SK-N-SH treated with all-trans-retinoic acid at 6 μM for 48 hours (cell line): ENCODE measurements at regions not wholly inside any gene's neighbourhood (a gene's known extent, or its start where the extent isn't known, plus 50 kb on each side); places are given as distances from the start of the nearest gene placed in this dataset.

ENCODE experiments used
- ARNTL ChIP-seq: fragments of 450-650 bp; formaldehyde crosslinking; IDR thresholded peaks from 2 replicates; pipeline ENCODE4 v1.5.0; 2020; ENCODE audit warnings: low read depth, mild to moderate bottlenecking, moderate library complexity, borderline replicate concordance
- BACH2 ChIP-seq: fragments of 250-450 bp; sonication (Bioruptor Pico); IDR thresholded peaks from 2 replicates; pipeline ENCODE4 v1.9.0; 2021; ENCODE audit warnings: mild to moderate bottlenecking, borderline replicate concordance
- ESRRG ChIP-seq: fragments of 250-450 bp; sonication (Bioruptor Pico); IDR thresholded peaks from 2 replicates; pipeline ENCODE4 v1.6.1; 2021; ENCODE audit warnings: mild to moderate bottlenecking
- OSR1 ChIP-seq: fragments of 250-450 bp; sonication (Bioruptor Pico); IDR thresholded peaks from 2 replicates; pipeline ENCODE4 v1.8.0; 2022; ENCODE audit warnings: moderate library complexity, mild to moderate bottlenecking, inconsistent platforms
- PPARA ChIP-seq: fragments of 250-450 bp; sonication (Bioruptor Pico); IDR thresholded peaks from 2 replicates; pipeline ENCODE4 v1.5.0; 2020; ENCODE audit warnings: mild to moderate bottlenecking, borderline replicate concordance
- SNAI2 ChIP-seq: fragments of 250-450 bp; sonication (Bioruptor Pico); IDR thresholded peaks from 2 replicates; pipeline ENCODE4 v1.5.0; 2020; ENCODE audit warnings: mild to moderate bottlenecking, moderate library complexity
- TOX ChIP-seq: fragments of 250-450 bp; sonication (Bioruptor Pico); IDR thresholded peaks from 2 replicates; pipeline ENCODE4 v1.8.0; 2021; ENCODE audit warnings: mild to moderate bottlenecking, moderate library complexity, borderline replicate concordance
- ZFP30 ChIP-seq: fragments of 450-650 bp; formaldehyde crosslinking; IDR thresholded peaks from 2 replicates; pipeline ENCODE4 v1.5.0; 2022; ENCODE audit warnings: mild to moderate bottlenecking, moderate library complexity
- ZNF70 ChIP-seq: fragments of 450-650 bp; formaldehyde crosslinking; IDR thresholded peaks from 2 replicates; pipeline ENCODE4 v1.5.0; 2020; ENCODE audit warnings: mild to moderate bottlenecking, moderate library complexity
- ZNF8 ChIP-seq: fragments of 450-650 bp; formaldehyde crosslinking; IDR thresholded peaks from 2 replicates; pipeline ENCODE4 v1.5.0; 2020; ENCODE audit warnings: mild to moderate bottlenecking, moderate library complexity
- TF ChIP-seq, protein P1 (sequence below): fragments of 250-450 bp; sonication (Bioruptor Pico); IDR thresholded peaks from 2 replicates; pipeline ENCODE4 v1.5.1; 2021; ENCODE audit warnings: mild to moderate bottlenecking, moderate library complexity
- TF ChIP-seq, protein P2 (sequence below): fragments of 250-450 bp; sonication (Bioruptor Pico); IDR thresholded peaks from 2 replicates; pipeline ENCODE4 v1.8.0; 2020; ENCODE audit warnings: mild to moderate bottlenecking, moderate library complexity, borderline replicate concordance

DNA sequence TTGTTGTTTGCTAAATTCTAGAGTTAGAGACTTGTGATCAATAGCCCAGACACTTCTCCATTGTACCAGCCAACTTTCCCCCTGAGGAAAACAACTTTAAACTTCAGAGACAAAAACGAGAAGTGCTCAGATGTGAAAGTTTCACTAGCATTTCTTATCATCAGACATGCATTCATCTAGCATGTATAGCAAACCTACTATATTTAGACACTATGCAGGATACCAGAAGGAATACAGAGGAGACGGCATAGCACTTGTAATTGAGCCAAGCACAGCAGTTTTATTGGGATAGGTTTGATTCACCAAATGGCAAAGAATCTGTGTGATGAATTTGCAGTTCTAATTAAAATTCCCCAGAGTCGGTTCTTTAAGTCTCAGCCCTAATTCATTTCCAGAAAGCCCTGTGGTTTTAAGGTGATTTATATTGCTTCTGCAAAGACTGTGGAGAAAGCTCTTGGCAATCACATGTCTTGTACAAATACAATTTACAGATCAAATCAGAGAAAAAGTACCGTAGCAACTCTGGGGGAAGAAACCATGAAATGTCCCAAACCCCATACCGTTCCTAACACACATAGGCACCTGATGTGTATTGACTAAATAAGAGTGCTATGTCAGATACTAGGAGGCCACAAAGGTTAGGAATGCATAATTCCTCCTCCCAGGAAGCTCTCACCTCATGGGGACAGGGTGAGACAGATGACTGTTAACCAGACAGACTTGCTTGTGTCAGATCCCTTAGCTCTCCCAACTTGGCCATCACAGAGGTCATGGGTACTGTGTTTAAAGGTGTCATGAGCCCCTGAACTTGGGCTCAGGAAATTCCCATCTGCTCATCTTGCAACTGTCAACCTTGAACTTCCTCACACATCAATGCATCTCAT lies 69.6 kb upstream of the KRAS start:
- TF ChIP-seq, protein P1, sequence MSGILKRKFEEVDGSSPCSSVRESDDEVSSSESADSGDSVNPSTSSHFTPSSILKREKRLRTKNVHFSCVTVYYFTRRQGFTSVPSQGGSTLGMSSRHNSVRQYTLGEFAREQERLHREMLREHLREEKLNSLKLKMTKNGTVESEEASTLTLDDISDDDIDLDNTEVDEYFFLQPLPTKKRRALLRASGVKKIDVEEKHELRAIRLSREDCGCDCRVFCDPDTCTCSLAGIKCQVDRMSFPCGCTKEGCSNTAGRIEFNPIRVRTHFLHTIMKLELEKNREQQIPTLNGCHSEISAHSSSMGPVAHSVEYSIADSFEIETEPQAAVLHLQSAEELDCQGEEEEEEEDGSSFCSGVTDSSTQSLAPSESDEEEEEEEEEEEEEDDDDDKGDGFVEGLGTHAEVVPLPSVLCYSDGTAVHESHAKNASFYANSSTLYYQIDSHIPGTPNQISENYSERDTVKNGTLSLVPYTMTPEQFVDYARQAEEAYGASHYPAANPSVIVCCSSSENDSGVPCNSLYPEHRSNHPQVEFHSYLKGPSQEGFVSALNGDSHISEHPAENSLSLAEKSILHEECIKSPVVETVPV (CRISPR knock-in tag), result no peak
- TF ChIP-seq ESRRG (CRISPR knock-in tag) (no peak), BACH2 (CRISPR knock-in tag) (no peak), ZFP30 (CRISPR knock-in tag) (no peak), SNAI2 (no peak), TOX (CRISPR knock-in tag) (no peak), ZNF70 (CRISPR knock-in tag) (no peak), ZNF8 (CRISPR knock-in tag) (no peak), OSR1 (CRISPR knock-in tag) (no peak), ARNTL (no peak), PPARA (CRISPR knock-in tag) (no peak)
- TF ChIP-seq, protein P2, sequence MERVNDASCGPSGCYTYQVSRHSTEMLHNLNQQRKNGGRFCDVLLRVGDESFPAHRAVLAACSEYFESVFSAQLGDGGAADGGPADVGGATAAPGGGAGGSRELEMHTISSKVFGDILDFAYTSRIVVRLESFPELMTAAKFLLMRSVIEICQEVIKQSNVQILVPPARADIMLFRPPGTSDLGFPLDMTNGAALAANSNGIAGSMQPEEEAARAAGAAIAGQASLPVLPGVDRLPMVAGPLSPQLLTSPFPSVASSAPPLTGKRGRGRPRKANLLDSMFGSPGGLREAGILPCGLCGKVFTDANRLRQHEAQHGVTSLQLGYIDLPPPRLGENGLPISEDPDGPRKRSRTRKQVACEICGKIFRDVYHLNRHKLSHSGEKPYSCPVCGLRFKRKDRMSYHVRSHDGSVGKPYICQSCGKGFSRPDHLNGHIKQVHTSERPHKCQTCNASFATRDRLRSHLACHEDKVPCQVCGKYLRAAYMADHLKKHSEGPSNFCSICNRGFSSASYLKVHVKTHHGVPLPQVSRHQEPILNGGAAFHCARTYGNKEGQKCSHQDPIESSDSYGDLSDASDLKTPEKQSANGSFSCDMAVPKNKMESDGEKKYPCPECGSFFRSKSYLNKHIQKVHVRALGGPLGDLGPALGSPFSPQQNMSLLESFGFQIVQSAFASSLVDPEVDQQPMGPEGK, result no peak
